ENCODE measurements at regions not wholly inside any gene's neighbourhood (a gene's known extent, or its start where the extent isn't known, plus 50 kb on each side); places are given as distances from the start of the nearest gene placed in this dataset.
A peak's percentile ranks its signal among the peaks of the same experiment; 100 is the strongest.

GRCh38 chr2:20135631-20136050 lies 84.2 kb upstream of the LAPTM4A start:
- Histone ChIP-seq H3K4me2 (no peak overlapping the region), H4K20me1 (no peaks in the 10 kb centered on the region)

GRCh38 chr2:20132990-20133535 lies 81.6 kb upstream of the LAPTM4A start:
- Histone ChIP-seq H3K4me1 (peaks cover 0 to 11% (median 0%) of the 10 kb centered on the region in 10 experiments; a peak in 3 of 20 replicates), H3K27me3 (no peaks in the 10 kb centered on the region), H3K4me2 (no peak overlapping the region), H3K27ac (no peak overlapping the region), H4K20me1 (no peaks in the 10 kb centered on the region), H3K4me3 (no peak overlapping the region), H3K9me3 (replicated peaks in 1 of 11) (no peaks in the 10 kb centered on the region), H3K36me3 (no peaks in the 10 kb centered on the region), H3K9ac (no peak overlapping the region)
- no peak for TF ChIP-seq Cebpa-rat (IDR thresholded peaks at IDR 0.05)

More at GRCh38 chr2:20135631-20136050, 84.2 kb upstream of the LAPTM4A start:
- no peaks in the 10 kb centered on the region for H3K36me3 ChIP-seq
- H3K9ac ChIP-seq: no peak overlapping the region
- H3K9me3 ChIP-seq (replicated peaks in 1 of 11): no peaks in the 10 kb centered on the region
- H3K27me3 ChIP-seq: no peaks in the 10 kb centered on the region
- H3K4me1 ChIP-seq: peaks cover 0 to 11% (median 0%) of the 10 kb centered on the region in 10 experiments; a peak in 4 of 20 replicates
- no peak overlapping the region for H3K4me3 ChIP-seq
- no peak for TF ChIP-seq Cebpa-rat (IDR thresholded peaks at IDR 0.05)
- H3K27ac ChIP-seq: no peak overlapping the region

- Histone ChIP-seq H3K27me3 (no peaks in the 10 kb centered on the region), H3K9me3 (replicated peaks in 1 of 11) (no peaks in the 10 kb centered on the region), H3K36me3 (no peaks in the 10 kb centered on the region), H3K27ac (no peak overlapping the region), H3K4me2 (no peak overlapping the region; a peak in 1 of 22 replicates), H3K4me1 (peaks cover 0 to 11% (median 0%) of the 10 kb centered on the region in 10 experiments; a peak in 4 of 20 replicates), H4K20me1 (no peaks in the 10 kb centered on the region), H3K9ac (no peak overlapping the region), H3K4me3 (no peak overlapping the region)
- no peak for TF ChIP-seq Cebpa-rat (IDR thresholded peaks at IDR 0.05)
Measured at GRCh38 chr2:20130821-20131645, 79.6 kb upstream of the LAPTM4A start.

- no peak overlapping the region for H3K4me3 ChIP-seq
- H3K9me3 ChIP-seq (replicated peaks in 1 of 11): no peaks in the 10 kb centered on the region
- H3K27ac ChIP-seq: no peak overlapping the region
- no peak for TF ChIP-seq Cebpa-rat (IDR thresholded peaks at IDR 0.05)
- peaks cover 0 to 17% (median 0%) of the 10 kb centered on the region in 10 experiments; a peak in 4 of 20 replicates for H3K4me1 ChIP-seq
- H3K9ac ChIP-seq: no peak overlapping the region
- H3K27me3 ChIP-seq: no peaks in the 10 kb centered on the region
- no peaks in the 10 kb centered on the region for H4K20me1 ChIP-seq
- no peak overlapping the region for H3K4me2 ChIP-seq
- H3K36me3 ChIP-seq: no peaks in the 10 kb centered on the region
Measured at GRCh38 chr2:20130160-20130560, 78.7 kb upstream of the LAPTM4A start.

GRCh38 chr2:20129331-20130159 lies 78.1 kb upstream of the LAPTM4A start:
- Histone ChIP-seq H3K9me3 (replicated peaks in 1 of 11) (no peaks in the 10 kb centered on the region), H3K9ac (no peak overlapping the region), H3K36me3 (no peaks in the 10 kb centered on the region), H4K20me1 (no peaks in the 10 kb centered on the region), H3K4me2 (no peak overlapping the region), H3K4me1 (peaks cover 0 to 17% (median 0%) of the 10 kb centered on the region in 10 experiments; a peak in 4 of 20 replicates), H3K27ac (no peak overlapping the region), H3K4me3 (no peak overlapping the region), H3K27me3 (no peaks in the 10 kb centered on the region)
- TF ChIP-seq Cebpa-rat (IDR thresholded peaks at IDR 0.05): no peak

GRCh38 chr2:20128506-20129330 lies 77.3 kb upstream of the LAPTM4A start:
- Histone ChIP-seq H3K4me3 (no peak overlapping the region), H4K20me1 (no peaks in the 10 kb centered on the region), H3K4me1 (peaks cover 0 to 17% (median 0%) of the 10 kb centered on the region in 10 experiments; a peak in 4 of 20 replicates), H3K9ac (no peak overlapping the region), H3K9me3 (replicated peaks in 1 of 11) (no peaks in the 10 kb centered on the region), H3K4me2 (no peak overlapping the region), H3K36me3 (no peaks in the 10 kb centered on the region), H3K27ac (no peak overlapping the region), H3K27me3 (no peaks in the 10 kb centered on the region)
- no peak for TF ChIP-seq Cebpa-rat (IDR thresholded peaks at IDR 0.05)

GRCh38 chr2:20126469-20126868 lies 75.0 kb upstream of the LAPTM4A start:
- H3K27me3 ChIP-seq: no peaks in the 10 kb centered on the region
- H3K36me3 ChIP-seq: no peaks in the 10 kb centered on the region
- peaks cover 0 to 13% (median 0%) of the 10 kb centered on the region in 10 experiments; a peak in 4 of 20 replicates for H3K4me1 ChIP-seq
- H3K27ac ChIP-seq: no peak overlapping the region
- no peaks in the 10 kb centered on the region for H3K9me3 ChIP-seq (replicated peaks in 1 of 11)
- no peak overlapping the region for H3K4me3 ChIP-seq
- H3K4me2 ChIP-seq: 0 out of 22 replicates have a peak overlapping the region, but pooled peaks of 1 of the 11 experiments have one; percentile 16
- H4K20me1 ChIP-seq: no peaks in the 10 kb centered on the region
- no peak overlapping the region for H3K9ac ChIP-seq
- no peak for TF ChIP-seq Cebpa-rat (IDR thresholded peaks at IDR 0.05)

- Histone ChIP-seq H3K9ac (no peak overlapping the region), H3K4me1 (peaks cover 0 to 10% (median 0%) of the 10 kb centered on the region in 10 experiments; a peak in 3 of 20 replicates), H3K4me3 (no peak overlapping the region), H3K9me3 (replicated peaks in 1 of 11) (no peaks in the 10 kb centered on the region), H3K27ac (no peak overlapping the region), H4K20me1 (no peaks in the 10 kb centered on the region), H3K27me3 (no peaks in the 10 kb centered on the region), H3K4me2 (peak overlapping the region in 2 of 11 experiments; percentile 12 to 16; a peak in 2 of 22 replicates), H3K36me3 (no peaks in the 10 kb centered on the region)
- TF ChIP-seq Cebpa-rat (IDR thresholded peaks at IDR 0.05): no peak
Measured at GRCh38 chr2:20126040-20126439, 74.6 kb upstream of the LAPTM4A start.

Data from BLaER1 treated with 17β-estradiol and CSF1 and Interleukin-3, amounts not matched to agents 10 nM and 100 nM (cell line).